ENCODE measurements at regions not wholly inside any gene's neighbourhood (a gene's known extent, or its start where the extent isn't known, plus 50 kb on each side); places are given as distances from the start of the nearest gene placed in this dataset.

DNA sequence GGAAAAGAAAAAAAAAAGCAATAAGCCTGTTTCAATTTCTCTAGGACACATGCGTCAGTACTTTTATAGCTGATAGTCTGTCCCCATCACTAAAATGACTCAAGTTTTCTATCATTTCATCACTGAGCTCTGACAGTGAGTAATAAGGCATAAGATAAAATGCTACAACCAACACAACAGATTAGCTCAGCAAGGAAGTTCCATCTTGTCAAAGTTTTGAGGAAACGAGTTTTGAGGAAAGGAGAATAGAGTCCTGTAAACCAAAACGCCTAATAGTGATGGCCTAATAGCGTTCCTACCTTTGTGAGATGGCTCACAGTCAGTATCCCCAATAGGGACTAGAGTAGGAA, 145.1 kb downstream of the LACC1 start:
- no peak overlapping the region for H3K27ac ChIP-seq
- no peak for TF ChIP-seq ZFX (IDR thresholded peaks at IDR 0.05; ENCODE audit: borderline replicate concordance)

DNA sequence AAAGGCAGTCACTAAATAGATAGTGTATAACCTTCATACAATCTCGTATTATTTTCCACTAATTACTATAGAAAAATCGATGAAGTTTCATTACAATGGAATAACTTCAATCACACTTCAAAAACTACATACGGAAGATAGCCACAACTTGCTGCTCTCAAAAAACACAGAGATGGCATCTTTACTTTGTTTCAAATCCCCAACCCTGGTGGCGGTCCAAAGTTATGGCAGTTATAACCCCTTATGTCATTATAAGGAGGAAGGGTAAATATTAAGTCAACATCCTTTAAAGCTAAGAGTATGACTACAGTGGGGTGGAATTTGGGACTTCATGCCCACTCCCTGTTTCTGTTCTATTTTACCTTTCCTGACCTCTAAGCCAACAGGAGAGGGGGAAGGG, 146.5 kb downstream of the LACC1 start:
- TF ChIP-seq, protein P1, sequence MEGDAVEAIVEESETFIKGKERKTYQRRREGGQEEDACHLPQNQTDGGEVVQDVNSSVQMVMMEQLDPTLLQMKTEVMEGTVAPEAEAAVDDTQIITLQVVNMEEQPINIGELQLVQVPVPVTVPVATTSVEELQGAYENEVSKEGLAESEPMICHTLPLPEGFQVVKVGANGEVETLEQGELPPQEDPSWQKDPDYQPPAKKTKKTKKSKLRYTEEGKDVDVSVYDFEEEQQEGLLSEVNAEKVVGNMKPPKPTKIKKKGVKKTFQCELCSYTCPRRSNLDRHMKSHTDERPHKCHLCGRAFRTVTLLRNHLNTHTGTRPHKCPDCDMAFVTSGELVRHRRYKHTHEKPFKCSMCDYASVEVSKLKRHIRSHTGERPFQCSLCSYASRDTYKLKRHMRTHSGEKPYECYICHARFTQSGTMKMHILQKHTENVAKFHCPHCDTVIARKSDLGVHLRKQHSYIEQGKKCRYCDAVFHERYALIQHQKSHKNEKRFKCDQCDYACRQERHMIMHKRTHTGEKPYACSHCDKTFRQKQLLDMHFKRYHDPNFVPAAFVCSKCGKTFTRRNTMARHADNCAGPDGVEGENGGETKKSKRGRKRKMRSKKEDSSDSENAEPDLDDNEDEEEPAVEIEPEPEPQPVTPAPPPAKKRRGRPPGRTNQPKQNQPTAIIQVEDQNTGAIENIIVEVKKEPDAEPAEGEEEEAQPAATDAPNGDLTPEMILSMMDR (IDR thresholded peaks at IDR 0.05): no peak
- TF ChIP-seq ZFX (IDR thresholded peaks at IDR 0.05; ENCODE audit: borderline replicate concordance): no peak

DNA sequence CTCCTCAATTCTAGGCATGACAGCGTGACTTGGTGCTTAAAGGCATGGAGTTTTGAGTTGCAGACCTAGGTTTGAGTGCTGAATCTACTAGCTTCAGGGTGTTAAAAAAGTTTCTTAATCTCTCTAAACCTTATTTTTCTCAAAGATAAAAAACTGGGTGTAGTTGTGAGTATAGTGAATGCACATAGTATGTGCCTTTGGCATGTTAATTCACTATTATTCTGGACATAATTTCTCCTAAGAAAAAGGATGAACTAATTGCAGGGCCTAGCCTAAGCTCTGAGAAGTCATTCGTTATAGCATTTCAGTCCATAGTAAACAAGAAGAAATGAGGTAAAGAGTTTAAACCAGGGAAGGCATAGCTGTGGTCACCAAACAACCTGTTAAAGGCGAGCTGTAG, 149.0 kb downstream of the LACC1 start:
- TF ChIP-seq ZFX (IDR thresholded peaks at IDR 0.05; ENCODE audit: borderline replicate concordance): no peak
- TF ChIP-seq, protein P1 (IDR thresholded peaks at IDR 0.05): no peak

More for the DNA sequence above, 146.5 kb downstream of the LACC1 start:
- H3K27ac ChIP-seq: no peak overlapping the region

DNA sequence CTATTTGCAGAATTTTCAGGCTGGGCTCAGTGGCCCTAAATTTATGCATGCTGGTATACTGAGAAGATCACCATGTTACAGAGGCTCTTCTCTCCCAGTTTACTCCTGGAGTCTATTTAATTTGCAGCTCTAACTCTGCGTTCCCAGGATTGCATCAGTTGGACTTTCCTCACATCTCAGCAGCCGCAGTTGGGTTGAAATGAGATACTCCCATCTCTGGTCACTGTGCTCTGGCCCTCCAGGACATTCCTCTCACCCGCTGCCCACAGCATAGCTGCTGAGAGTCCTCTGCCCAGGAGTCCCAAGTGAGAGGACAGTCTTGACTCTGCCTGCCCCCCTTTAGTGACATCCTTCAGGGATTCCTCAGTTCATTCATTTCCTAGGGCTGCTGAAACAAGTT, 150.9 kb downstream of the LACC1 start:
- TF ChIP-seq, protein P1 (IDR thresholded peaks at IDR 0.05): no peak
- no peak for TF ChIP-seq ZFX (IDR thresholded peaks at IDR 0.05; ENCODE audit: borderline replicate concordance)
- H3K27ac ChIP-seq: no peak overlapping the region

More for the DNA sequence above, 149.0 kb downstream of the LACC1 start:
- H3K27ac ChIP-seq: no peak overlapping the region

DNA sequence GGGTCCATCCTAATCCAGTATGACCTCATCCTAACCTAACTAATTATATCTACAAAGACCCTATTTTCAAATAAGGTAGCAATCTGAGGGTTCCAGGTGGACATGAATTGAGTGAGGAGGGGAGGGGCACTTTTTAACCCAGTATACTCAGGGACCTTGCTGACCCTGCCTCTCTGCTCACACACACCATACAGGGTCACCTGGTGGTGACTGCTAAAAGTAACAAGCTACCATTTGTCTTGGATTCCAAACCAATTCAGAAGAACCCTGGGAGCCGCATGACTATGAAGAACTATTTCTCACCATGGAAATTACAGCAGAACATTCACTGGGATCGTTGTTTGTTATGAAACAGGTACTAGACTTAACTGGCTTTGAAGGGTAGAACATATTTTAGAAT, 151.9 kb downstream of the LACC1 start:
- TF ChIP-seq, protein P1 (IDR thresholded peaks at IDR 0.05): no peak
- no peak for TF ChIP-seq ZFX (IDR thresholded peaks at IDR 0.05; ENCODE audit: borderline replicate concordance)
- no peak overlapping the region for H3K27ac ChIP-seq

DNA sequence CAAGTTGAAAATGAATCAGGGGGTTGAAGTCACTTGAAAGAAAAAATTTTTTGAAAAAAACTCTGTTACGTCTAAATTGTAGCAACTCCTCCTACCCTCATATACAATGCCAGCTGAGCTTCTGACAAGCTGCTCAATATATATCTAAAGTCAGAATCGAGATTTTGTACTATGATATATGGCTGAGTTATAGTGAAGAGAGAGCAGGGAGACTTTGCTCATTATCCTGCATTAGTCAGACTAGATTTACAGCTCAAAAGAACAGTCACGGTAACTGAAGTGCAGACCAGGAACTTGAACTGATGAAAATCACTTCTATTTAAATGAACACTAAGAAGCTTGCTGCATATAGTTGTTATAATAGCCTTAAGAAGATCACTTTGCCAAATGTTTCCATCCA, 153.1 kb downstream of the LACC1 start:
- no peak for TF ChIP-seq ZFX (IDR thresholded peaks at IDR 0.05; ENCODE audit: borderline replicate concordance)
- TF ChIP-seq, protein P1 (IDR thresholded peaks at IDR 0.05): no peak
- no peak overlapping the region for H3K27ac ChIP-seq

DNA sequence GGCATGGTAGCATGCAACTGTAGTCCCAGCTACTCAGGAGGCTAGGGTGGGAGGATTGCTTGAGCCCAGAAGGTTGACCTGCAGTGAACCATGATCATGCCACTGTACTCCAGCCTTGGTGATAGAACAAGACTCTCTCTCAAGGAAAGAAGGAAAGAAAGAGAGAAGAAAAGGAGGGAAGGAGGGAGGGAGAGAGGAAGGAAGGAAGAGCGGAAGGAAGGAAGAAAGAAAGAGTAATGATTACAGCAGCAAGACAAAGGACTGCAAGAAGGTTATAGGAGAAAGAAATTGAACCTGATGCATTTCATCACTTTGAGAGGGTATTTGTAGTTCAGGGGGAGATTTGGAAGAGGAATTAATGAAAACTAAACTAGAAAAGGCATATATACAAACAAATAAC, 155.7 kb downstream of the LACC1 start:
- H3K27ac ChIP-seq: no peak overlapping the region

More for the DNA sequence above, 155.7 kb downstream of the LACC1 start:
- no peak for TF ChIP-seq ZFX (IDR thresholded peaks at IDR 0.05; ENCODE audit: borderline replicate concordance)
- TF ChIP-seq, protein P1 (IDR thresholded peaks at IDR 0.05): no peak

Data from 22Rv1 (cell line).